ENCODE measurements at regions not wholly inside any gene's neighbourhood (a gene's known extent, or its start where the extent isn't known, plus 50 kb on each side); places are given as distances from the start of the nearest gene placed in this dataset.

GRCh38 chr10:128339753-128340152, 213.5 kb upstream of the MKI67 start:
- TF ChIP-seq CTCF (IDR thresholded peaks at IDR 0.05) (no peak), POLR2A (IDR thresholded peaks at IDR 0.05) (no peak)
